Uterus (tissue), 2 donors: ENCODE measurements at regions not wholly inside any gene's neighbourhood (a gene's known extent, or its start where the extent isn't known, plus 50 kb on each side); places are given as distances from the start of the nearest gene placed in this dataset.

Experiments
- CTCF ChIP-seq, 4 experiments: fragments of 200-600 bp in 2 of 4; fragments of 450-650 bp in 2 of 4; sonication (generic) in 2 of 4; IDR thresholded peaks; one replicate each; pipeline ENCODE4 v1.5.1; 2016 to 2019; ENCODE audit warnings: antibody characterized with exemption in 4 of 4, mild to moderate bottlenecking in 2 of 4, moderate library complexity in 1 of 4
- POLR2A ChIP-seq, 2 donors: fragments of 450-650 bp; IDR thresholded peaks; one replicate each; pipeline ENCODE4 v1.6.1; 2016; ENCODE audit warnings: antibody characterized with exemption in 2 of 2, mild to moderate bottlenecking in 1 of 2, moderate library complexity in 1 of 2

DNA sequence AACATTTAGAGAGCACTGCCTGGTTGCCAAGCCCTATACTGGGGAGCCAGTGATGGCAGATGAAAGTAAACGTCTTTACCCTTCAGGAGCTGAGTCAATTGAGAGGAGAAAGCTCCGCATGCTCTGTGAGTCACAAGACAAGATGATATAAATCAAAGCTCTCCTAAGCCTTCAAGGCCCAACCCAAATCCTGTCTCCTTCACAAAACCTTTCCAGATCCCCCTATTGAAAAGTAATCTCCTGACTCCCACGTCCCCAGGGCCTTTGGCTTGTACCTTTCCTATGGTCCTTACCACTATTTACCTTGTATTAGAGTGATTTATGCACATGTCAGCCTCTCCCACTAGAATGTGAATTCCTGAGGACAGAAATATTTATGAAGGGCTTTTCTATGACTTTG, 230.1 kb upstream of the TENM4 start:
- no peak for TF ChIP-seq CTCF (IDR thresholded peaks at IDR 0.05)
- no peak for TF ChIP-seq POLR2A (IDR thresholded peaks at IDR 0.05)
